HFFc6 (cell line): ENCODE measurements at regions not wholly inside any gene's neighbourhood (a gene's known extent, or its start where the extent isn't known, plus 50 kb on each side); places are given as distances from the start of the nearest gene placed in this dataset.

Experiments
- DNase-seq: peaks from one replicate; pipeline ENCODE4 v3.0.0-alpha.2; 2018
- H3K27ac Mint-ChIP-seq: 2 replicates; pipeline ENCODE4 v1.8.0; 2020; ENCODE audit warnings: mild to moderate bottlenecking, mixed read lengths
- H3K27me3 Mint-ChIP-seq: 2 replicates; pipeline ENCODE4 v1.8.0; 2021; ENCODE audit warnings: mild to moderate bottlenecking, moderate library complexity, mixed read lengths; ENCODE audit not compliant: insufficient read depth
- H3K36me3 Mint-ChIP-seq: 2 replicates; pipeline ENCODE4 v1.8.0; 2021; ENCODE audit warnings: low read depth, mixed read lengths
- H3K4me1 Mint-ChIP-seq: 2 replicates; pipeline ENCODE4 v1.8.0; 2020; ENCODE audit warnings: low read depth, mixed read lengths
- H3K4me3 Mint-ChIP-seq: 2 replicates; pipeline ENCODE4 v1.8.0; 2020; ENCODE audit warnings: mild to moderate bottlenecking, moderate library complexity, mixed read lengths
- H3K9me3 Mint-ChIP-seq: 2 replicates; pipeline ENCODE4 v1.8.0; 2020; ENCODE audit warnings: mild to moderate bottlenecking, mixed read lengths
- CTCF ChIP-seq: fragments of 200-600 bp; sonication (generic); IDR thresholded peaks from 2 replicates; pipeline ENCODE4 v1.5.0; 2021; ENCODE audit warnings: antibody characterized with exemption, mild to moderate bottlenecking

DNA sequence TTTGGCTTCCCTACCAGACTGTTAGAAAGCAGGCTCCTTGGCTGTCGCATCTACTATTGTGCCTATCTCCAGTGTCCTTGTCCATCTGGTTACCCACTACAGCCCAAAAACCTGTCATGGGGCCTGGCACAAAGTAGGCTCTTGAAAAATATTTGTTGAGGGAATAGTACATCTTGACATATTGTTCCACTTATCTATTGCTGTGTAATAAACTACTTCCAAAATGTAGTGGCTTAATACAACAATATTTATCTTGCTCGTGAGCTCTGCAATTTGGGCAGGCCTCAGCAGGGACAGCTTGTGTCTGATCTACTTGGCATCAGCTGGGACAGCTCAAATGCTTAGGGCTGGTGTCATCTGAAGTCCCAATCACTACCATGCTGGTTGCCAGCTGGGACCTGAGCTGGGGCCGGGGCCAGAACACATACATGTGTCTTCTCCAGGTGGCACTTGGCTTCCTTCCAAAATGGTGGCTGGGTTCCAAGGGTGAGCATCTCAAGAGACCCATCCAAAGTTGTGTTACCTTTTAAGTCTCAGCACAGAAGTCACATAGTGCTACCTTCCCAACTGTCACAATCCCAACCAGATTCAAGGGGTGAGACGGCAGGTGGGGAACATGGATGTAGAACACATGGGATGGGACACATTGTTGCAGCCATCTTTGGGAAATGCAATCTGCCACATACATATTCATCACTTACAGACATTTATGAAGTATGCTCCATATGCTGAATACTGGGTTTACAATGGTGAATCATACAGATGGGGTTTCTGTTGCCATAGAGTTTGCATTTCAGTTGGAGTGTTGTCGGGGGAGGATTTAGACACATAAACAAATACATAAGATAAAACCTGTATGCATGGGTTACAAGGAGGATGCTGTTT, 134.2 kb downstream of the FOXI3 start:
- no peak for TF ChIP-seq CTCF
- no peak for DNase-seq
- Mint-ChIP-seq H3K27ac (no peak overlapping the region), H3K4me1 (no peaks in the 10 kb centered on the region), H3K36me3 (no peaks in the 10 kb centered on the region), H3K4me3 (no peak overlapping the region), H3K27me3 (no peaks in the 10 kb centered on the region; the same call in 1 of the 2 replicates), H3K9me3 (no peaks in the 10 kb centered on the region; the same call in 1 of the 2 replicates)

GRCh38 chr2:88310787-88311186, 140.6 kb downstream of the THNSL2 start:
- no peak overlapping the region for H3K27ac Mint-ChIP-seq
- no peaks in the 10 kb centered on the region for H3K27me3 Mint-ChIP-seq
- DNase-seq: no peak
- H3K4me3 Mint-ChIP-seq: no peak overlapping the region
- H3K9me3 Mint-ChIP-seq: peaks cover 27% of the 10 kb centered on the region
- H3K36me3 Mint-ChIP-seq: no peaks in the 10 kb centered on the region; the same call in 1 of the 2 replicates
- no peak for TF ChIP-seq CTCF
- no peaks in the 10 kb centered on the region for H3K4me1 Mint-ChIP-seq

- Mint-ChIP-seq H3K36me3 (no peaks in the 10 kb centered on the region; the same call in 1 of the 2 replicates), H3K4me1 (no peaks in the 10 kb centered on the region)
Observed at GRCh38 chr2:88307817-88308216, 137.7 kb downstream of the THNSL2 start.

GRCh38 chr2:88303865-88304264, 133.7 kb downstream of the THNSL2 start:
- H3K4me3 Mint-ChIP-seq: no peak overlapping the region
- H3K9me3 Mint-ChIP-seq: peaks cover 18% of the 10 kb centered on the region
- no peak for TF ChIP-seq CTCF
- no peaks in the 10 kb centered on the region for H3K27me3 Mint-ChIP-seq
- no peak overlapping the region for H3K27ac Mint-ChIP-seq
- H3K4me1 Mint-ChIP-seq: no peaks in the 10 kb centered on the region
- no peaks in the 10 kb centered on the region; the same call in 1 of the 2 replicates for H3K36me3 Mint-ChIP-seq
- no peak for DNase-seq

More at GRCh38 chr2:88307817-88308216, 137.7 kb downstream of the THNSL2 start:
- DNase-seq: no peak
- Mint-ChIP-seq H3K9me3 (peaks cover 31% of the 10 kb centered on the region), H3K27ac (no peak overlapping the region), H3K4me3 (no peak overlapping the region), H3K27me3 (no peaks in the 10 kb centered on the region)
- peak; percentile 63 for TF ChIP-seq CTCF

DNA sequence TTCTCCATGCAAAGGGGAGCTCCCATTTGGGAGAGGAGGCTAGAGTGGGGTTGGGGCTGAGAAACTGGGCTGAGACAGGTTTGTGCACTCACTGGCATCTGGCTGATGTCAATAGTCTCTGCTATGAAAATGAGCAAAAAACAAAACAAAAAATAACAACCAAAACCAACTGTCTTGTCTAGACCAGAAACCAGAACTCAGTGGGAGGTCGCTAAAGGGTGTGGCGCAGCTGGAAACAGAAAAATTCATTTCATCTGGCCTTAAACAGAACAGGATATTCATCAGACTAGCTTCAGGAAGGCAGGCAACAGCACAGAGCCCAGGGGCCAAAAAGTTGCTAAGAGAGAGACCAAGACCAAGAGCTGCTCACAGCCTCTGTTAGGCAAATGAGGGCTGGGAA, 126.1 kb downstream of the THNSL2 start:
- Mint-ChIP-seq H3K9me3 (peaks cover 8% of the 10 kb centered on the region; the same call in 1 of the 2 replicates), H3K4me3 (no peak overlapping the region), H3K4me1 (no peaks in the 10 kb centered on the region), H3K36me3 (no peaks in the 10 kb centered on the region), H3K27ac (no peak overlapping the region), H3K27me3 (no peaks in the 10 kb centered on the region; the same call in 1 of the 2 replicates)
- TF ChIP-seq CTCF: no peak
- DNase-seq: no peak
